Stimulated activated naive CD8-positive, alpha-beta T cell treated with anti-CD3 and anti-CD28 coated beads, Interleukin-15, amount 100 ng/mL, for 72 hours (primary cell): ENCODE measurements at regions not wholly inside any gene's neighbourhood (a gene's known extent, or its start where the extent isn't known, plus 50 kb on each side); places are given as distances from the start of the nearest gene placed in this dataset.

ENCODE experiments used
- ATAC-seq: fragments of 150-1000 bp; cut with Tn5 transposase; 2 replicates; pipeline ENCODE4 v1.10.0; 2021; ENCODE audit warnings: mild to moderate bottlenecking, moderate library complexity
- DNase-seq, 2 donors: peaks; one replicate each; pipeline ENCODE4 v3.0.0; 2021 to 2022
- H3K27ac Mint-ChIP-seq, 2 donors: one replicate each; pipeline ENCODE4 v1.8.0; 2022; ENCODE audit warnings: mild to moderate bottlenecking in 2 of 2, mixed read lengths in 2 of 2, moderate library complexity in 2 of 2
- H3K27me3 Mint-ChIP-seq: one replicate; pipeline ENCODE4 v1.8.0; 2022; ENCODE audit warnings: mixed read lengths
- H3K4me1 Mint-ChIP-seq: one replicate; pipeline ENCODE4 v1.8.0; 2022; ENCODE audit warnings: mild to moderate bottlenecking, mixed read lengths
- H3K4me3 Mint-ChIP-seq, 2 donors: one replicate each; pipeline ENCODE4 v1.8.0; 2022; ENCODE audit warnings: mild to moderate bottlenecking in 2 of 2, mixed read lengths in 2 of 2, moderate library complexity in 1 of 2
- H3K9me3 Mint-ChIP-seq, 2 donors: one replicate each; pipeline ENCODE4 v1.8.0; 2022; ENCODE audit warnings: mixed read lengths in 2 of 2

- Mint-ChIP-seq H3K4me1 (peaks cover 7% of the 10 kb centered on the region), H3K9me3 (no peaks in the 10 kb centered on the region), H3K4me3 (no peak overlapping the region), H3K27ac (peak overlapping the region in 1 of 2 donors; percentile 68), H3K27me3 (no peaks in the 10 kb centered on the region)
- ATAC-seq (no peak), DNase-seq (no peak)
Observed at GRCh38 chr2:12429779-12430406, 286.8 kb upstream of the TRIB2 start.

GRCh38 chr2:12430407-12431133 is 286.2 kb upstream of the TRIB2 start:
- Mint-ChIP-seq H3K4me3 (peak overlapping the region; percentile 14 to 32), H3K27ac (no peak overlapping the region), H3K9me3 (no peaks in the 10 kb centered on the region), H3K27me3 (no peaks in the 10 kb centered on the region), H3K4me1 (peaks cover 11% of the 10 kb centered on the region)
- DNase-seq (peak in 1 of 2 donors; percentile 14), ATAC-seq (peak; percentile 95)

- H3K27ac Mint-ChIP-seq = no peak overlapping the region
- no peak for DNase-seq
- peaks cover 23% of the 10 kb centered on the region for H3K4me1 Mint-ChIP-seq
- H3K4me3 Mint-ChIP-seq = no peak overlapping the region
- ATAC-seq = no peak
- no peaks in the 10 kb centered on the region for H3K9me3 Mint-ChIP-seq
- H3K27me3 Mint-ChIP-seq = no peaks in the 10 kb centered on the region
Observed at GRCh38 chr2:12432985-12433625, 283.6 kb upstream of the TRIB2 start.

- DNase-seq (no peak), ATAC-seq (no peak)
- Mint-ChIP-seq H3K27ac (no peak overlapping the region), H3K27me3 (no peaks in the 10 kb centered on the region), H3K4me3 (no peak overlapping the region), H3K4me1 (peaks cover 23% of the 10 kb centered on the region), H3K9me3 (no peaks in the 10 kb centered on the region)
Observed at GRCh38 chr2:12433626-12433990, 283.1 kb upstream of the TRIB2 start.

- ATAC-seq (no peak), DNase-seq (no peak)
- H3K4me1 Mint-ChIP-seq = peaks cover 23% of the 10 kb centered on the region
- no peak overlapping the region for H3K27ac Mint-ChIP-seq
- no peaks in the 10 kb centered on the region for H3K27me3 Mint-ChIP-seq
- H3K4me3 Mint-ChIP-seq = no peak overlapping the region
- H3K9me3 Mint-ChIP-seq = no peaks in the 10 kb centered on the region
Observed at GRCh38 chr2:12434630-12435098, 282.1 kb upstream of the TRIB2 start.

GRCh38 chr2:12435430-12436222 is 281.1 kb upstream of the TRIB2 start:
- peaks cover 20% of the 10 kb centered on the region for H3K4me1 Mint-ChIP-seq
- no peaks in the 10 kb centered on the region for H3K27me3 Mint-ChIP-seq
- no peak overlapping the region for H3K4me3 Mint-ChIP-seq
- no peaks in the 10 kb centered on the region for H3K9me3 Mint-ChIP-seq
- no peak overlapping the region for H3K27ac Mint-ChIP-seq
- DNase-seq (no peak), ATAC-seq (no peak)

GRCh38 chr2:12436483-12436882 is 280.3 kb upstream of the TRIB2 start:
- Mint-ChIP-seq H3K4me3 (no peak overlapping the region), H3K9me3 (no peaks in the 10 kb centered on the region), H3K4me1 (peaks cover 16% of the 10 kb centered on the region)

GRCh38 chr2:12436935-12437561 is 279.7 kb upstream of the TRIB2 start:
- Mint-ChIP-seq H3K4me3 (no peak overlapping the region), H3K27ac (no peak overlapping the region), H3K27me3 (no peaks in the 10 kb centered on the region), H3K9me3 (no peaks in the 10 kb centered on the region), H3K4me1 (peaks cover 20% of the 10 kb centered on the region)
- ATAC-seq (no peak), DNase-seq (no peak)

More at GRCh38 chr2:12436483-12436882, 280.3 kb upstream of the TRIB2 start:
- no peaks in the 10 kb centered on the region for H3K27me3 Mint-ChIP-seq
- DNase-seq (no peak), ATAC-seq (no peak)
- no peak overlapping the region for H3K27ac Mint-ChIP-seq

GRCh38 chr2:12440731-12441130 is 276.0 kb upstream of the TRIB2 start:
- Mint-ChIP-seq H3K27ac (peak overlapping the region in 1 of 2 donors; percentile 52), H3K4me1 (peaks cover 20% of the 10 kb centered on the region), H3K9me3 (no peaks in the 10 kb centered on the region), H3K27me3 (no peaks in the 10 kb centered on the region), H3K4me3 (no peak overlapping the region)
- no peak for DNase-seq
- no peak for ATAC-seq

- Mint-ChIP-seq H3K27me3 (no peaks in the 10 kb centered on the region), H3K4me3 (no peak overlapping the region), H3K9me3 (no peaks in the 10 kb centered on the region), H3K4me1 (peaks cover 10% of the 10 kb centered on the region), H3K27ac (no peak overlapping the region)
- ATAC-seq (no peak), DNase-seq (no peak)
Observed at GRCh38 chr2:12441750-12442475, 274.8 kb upstream of the TRIB2 start.

GRCh38 chr2:12442476-12442847 is 274.3 kb upstream of the TRIB2 start:
- Mint-ChIP-seq H3K27ac (peak overlapping the region in 1 of 2 donors; percentile 92), H3K27me3 (no peaks in the 10 kb centered on the region), H3K4me1 (peaks cover 10% of the 10 kb centered on the region), H3K4me3 (no peak overlapping the region), H3K9me3 (no peaks in the 10 kb centered on the region)
- ATAC-seq (no peak), DNase-seq (no peak)

- no peak for ATAC-seq
- no peak overlapping the region for H3K27ac Mint-ChIP-seq
- H3K4me3 Mint-ChIP-seq = no peak overlapping the region
- H3K4me1 Mint-ChIP-seq = peaks cover 24% of the 10 kb centered on the region
- DNase-seq = no peak
- H3K9me3 Mint-ChIP-seq = no peaks in the 10 kb centered on the region
- no peaks in the 10 kb centered on the region for H3K27me3 Mint-ChIP-seq
Observed at GRCh38 chr2:12448846-12449505, 267.8 kb upstream of the TRIB2 start.

GRCh38 chr2:12451726-12452125 is 265.0 kb upstream of the TRIB2 start:
- Mint-ChIP-seq H3K9me3 (no peaks in the 10 kb centered on the region), H3K4me1 (peaks cover 28% of the 10 kb centered on the region), H3K27ac (peak overlapping the region in 1 of 2 donors; percentile 77), H3K27me3 (no peaks in the 10 kb centered on the region), H3K4me3 (peak overlapping the region; percentile 44 to 65)
- ATAC-seq (no peak), DNase-seq (no peak)

- peaks cover 0 to 2% of the 10 kb centered on the region in 2 donors for H3K9me3 Mint-ChIP-seq
- no peaks in the 10 kb centered on the region for H3K27me3 Mint-ChIP-seq
- DNase-seq (no peak), ATAC-seq (no peak)
- H3K4me1 Mint-ChIP-seq = peaks cover 33% of the 10 kb centered on the region
- peak overlapping the region; percentile 44 to 65 for H3K4me3 Mint-ChIP-seq
- peak overlapping the region in 1 of 2 donors; percentile 77 for H3K27ac Mint-ChIP-seq
Observed at GRCh38 chr2:12452185-12452584, 264.6 kb upstream of the TRIB2 start.
